ENCODE measurements at regions not wholly inside any gene's neighbourhood (a gene's known extent, or its start where the extent isn't known, plus 50 kb on each side); places are given as distances from the start of the nearest gene placed in this dataset.

- no peak for DNase-seq (ENCODE audit: low read depth in 2 of 3, low spot score in 2 of 3)
Measured at GRCh38 chr2:12223732-12224131, 477.3 kb downstream of the LPIN1 start.

DNA sequence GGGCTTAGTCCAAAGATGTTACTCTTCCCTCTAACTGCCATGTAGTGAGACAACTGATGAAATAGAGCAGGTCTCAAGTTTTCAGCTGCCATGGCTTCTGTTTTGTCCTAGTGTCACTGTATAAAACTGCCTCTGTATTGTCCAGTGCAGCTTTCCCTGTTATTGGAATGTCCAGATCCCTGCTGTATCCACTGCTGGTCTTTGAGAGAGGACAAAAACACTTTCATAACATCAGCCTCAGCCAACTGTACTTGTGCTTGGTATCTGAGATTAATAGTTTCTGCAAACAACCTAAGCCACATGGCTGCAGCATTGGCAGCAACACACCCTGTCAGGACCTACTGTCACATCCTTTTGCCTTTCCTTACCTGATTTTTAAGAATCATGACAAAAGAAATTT lies 480.2 kb downstream of the LPIN1 start:
- DNase-seq (ENCODE audit: low read depth in 2 of 3, low spot score in 2 of 3) = no peak

GRCh38 chr2:12227941-12228608 lies 481.6 kb downstream of the LPIN1 start:
- DNase-seq (ENCODE audit: low read depth in 2 of 3, low spot score in 2 of 3) = no peak

- DNase-seq (ENCODE audit: low read depth in 2 of 3, low spot score in 2 of 3) = no peak
Measured at GRCh38 chr2:12231288-12231687, 484.9 kb downstream of the LPIN1 start.

DNA sequence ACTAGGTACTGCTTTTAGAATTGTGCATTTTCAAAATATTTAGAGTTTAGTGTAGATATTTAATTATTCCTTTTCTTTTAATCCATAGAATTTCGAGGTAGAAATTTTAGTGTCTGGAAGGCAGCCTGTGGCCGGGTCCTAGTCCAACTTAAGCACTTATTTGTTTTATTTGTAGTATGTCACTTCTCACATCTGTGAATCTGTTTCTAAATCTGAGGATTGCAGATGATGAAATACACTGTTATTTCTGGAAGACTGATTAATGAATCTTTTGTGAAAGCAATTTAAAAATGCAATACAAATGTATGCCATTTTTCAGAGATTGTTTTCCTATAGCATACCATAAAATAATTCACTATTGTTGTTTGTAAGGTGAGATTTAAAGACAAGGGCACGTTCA lies 483.9 kb upstream of the TRIB2 start:
- no peak for DNase-seq (ENCODE audit: low read depth in 2 of 3, low spot score in 2 of 3)

- DNase-seq (ENCODE audit: low read depth in 2 of 3, low spot score in 2 of 3) = no peak
Measured at GRCh38 chr2:12236136-12236844, 480.4 kb upstream of the TRIB2 start.

DNA sequence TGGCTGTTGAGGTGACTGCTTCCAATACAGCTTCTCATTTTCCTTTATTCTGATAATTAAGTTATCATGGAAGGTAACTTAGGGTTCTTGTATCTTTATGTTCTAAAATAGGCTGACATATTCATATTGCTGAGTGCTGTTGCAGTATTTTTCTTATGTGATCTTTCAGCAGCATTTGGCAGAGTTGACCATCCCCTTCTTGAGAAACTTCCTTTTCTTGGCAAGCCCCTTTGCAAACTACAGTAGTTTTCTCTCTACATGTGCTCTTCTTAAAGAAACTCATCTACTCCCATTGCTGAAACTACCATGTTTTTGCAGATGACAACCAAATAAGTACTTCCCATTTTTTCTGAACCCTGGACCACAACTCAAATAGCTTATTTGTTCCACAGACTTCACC lies 476.5 kb upstream of the TRIB2 start:
- DNase-seq (ENCODE audit: low read depth in 2 of 3, low spot score in 2 of 3) = no peak

- DNase-seq (ENCODE audit: low read depth in 2 of 3, low spot score in 2 of 3) = no peak
Measured at GRCh38 chr2:12243381-12243780, 473.4 kb upstream of the TRIB2 start.

GRCh38 chr2:12244070-12244469 lies 472.7 kb upstream of the TRIB2 start:
- no peak for DNase-seq (ENCODE audit: low read depth in 2 of 3, low spot score in 2 of 3)

DNA sequence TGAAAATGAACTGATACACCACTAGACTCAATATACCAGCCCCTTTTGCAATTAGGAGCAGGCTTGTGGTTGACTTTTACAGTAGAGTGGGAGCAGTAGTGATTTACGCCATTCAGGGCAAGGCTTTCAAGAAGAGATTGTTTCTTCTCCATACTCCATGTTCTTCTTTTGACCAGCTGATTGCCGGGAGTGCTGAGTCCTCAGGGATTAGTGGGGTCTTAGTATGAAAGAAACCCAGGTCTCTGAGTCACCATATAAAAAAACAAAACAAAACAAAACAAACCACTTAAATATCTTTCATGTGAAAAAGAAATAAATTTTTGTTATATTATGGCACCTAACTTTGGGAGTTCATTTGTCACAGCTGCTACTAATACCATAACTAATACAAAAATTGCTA lies 465.6 kb upstream of the TRIB2 start:
- no peak for DNase-seq (ENCODE audit: low read depth in 2 of 3, low spot score in 2 of 3)

- DNase-seq (ENCODE audit: low read depth in 2 of 3, low spot score in 2 of 3) = no peak
Measured at GRCh38 chr2:12251749-12252148, 465.0 kb upstream of the TRIB2 start.

DNA sequence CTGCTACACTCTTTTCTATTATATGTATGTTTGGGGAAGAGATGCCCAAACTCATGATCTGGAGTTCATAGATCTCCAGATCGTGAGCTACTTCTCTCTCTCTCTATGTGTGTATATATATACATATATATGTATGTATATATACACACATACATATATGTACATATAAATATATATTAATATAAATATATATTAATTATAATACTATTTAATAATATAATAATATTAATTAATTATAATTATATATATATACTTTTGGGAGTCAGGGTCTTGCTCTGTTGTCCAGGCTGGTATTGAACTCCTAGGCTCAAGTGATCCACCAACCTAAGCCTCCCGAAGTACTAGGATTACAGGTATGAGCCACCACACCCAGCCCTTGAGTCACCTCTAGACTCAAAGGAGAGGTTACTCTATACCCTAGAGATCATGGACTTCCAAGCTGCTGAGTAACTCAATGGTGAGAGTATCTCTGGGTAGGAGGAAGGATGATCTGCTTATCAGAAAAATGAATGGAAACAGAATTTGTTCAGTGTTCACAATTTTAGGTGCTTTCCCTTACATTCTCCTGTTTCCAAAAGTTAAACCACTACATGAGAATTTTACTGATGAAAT lies 463.5 kb upstream of the TRIB2 start:
- no peak for DNase-seq (ENCODE audit: low read depth in 2 of 3, low spot score in 2 of 3)

GRCh38 chr2:12254280-12254860 lies 462.4 kb upstream of the TRIB2 start:
- no peak for DNase-seq (ENCODE audit: low read depth in 2 of 3, low spot score in 2 of 3)

DNA sequence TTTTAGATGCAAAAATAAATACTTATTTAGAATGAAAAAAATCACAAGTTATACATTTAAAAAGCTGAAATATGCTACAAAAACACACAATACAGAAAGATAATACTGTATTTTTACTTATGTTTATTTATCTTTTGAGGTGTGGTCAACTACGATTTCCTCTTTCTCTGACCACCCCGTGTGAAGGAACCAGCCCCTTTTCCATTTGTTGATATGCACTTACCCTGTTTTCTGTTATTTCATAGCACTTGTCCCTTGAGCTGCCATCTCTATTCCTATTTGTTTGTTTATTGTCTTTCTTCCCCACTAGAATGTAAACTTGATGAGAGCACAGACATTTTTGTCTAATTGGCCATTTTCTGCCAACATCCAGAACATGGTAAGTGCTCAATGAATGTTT lies 460.5 kb upstream of the TRIB2 start:
- DNase-seq (ENCODE audit: low read depth in 2 of 3, low spot score in 2 of 3) = no peak

DNA sequence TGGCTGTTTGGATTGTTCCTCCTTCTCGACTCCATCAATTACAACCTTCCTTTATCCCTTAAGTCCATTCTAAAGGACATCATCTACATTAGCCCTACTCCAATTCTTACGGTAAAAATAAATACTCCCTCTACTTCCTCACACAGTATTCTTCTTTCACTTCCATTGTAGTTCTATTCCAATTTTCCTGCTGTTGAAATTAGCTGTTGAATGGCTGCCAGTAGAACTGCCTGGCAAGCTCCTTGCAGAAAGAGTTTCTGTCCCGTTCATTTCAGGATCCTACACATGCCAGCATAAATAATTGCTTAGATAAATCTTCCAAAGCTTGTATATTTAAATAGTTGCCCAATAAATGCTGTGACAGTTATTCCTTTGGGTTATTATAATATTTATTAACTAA lies 459.3 kb upstream of the TRIB2 start:
- no peak for DNase-seq (ENCODE audit: low read depth in 2 of 3, low spot score in 2 of 3)

- DNase-seq (ENCODE audit: low read depth in 2 of 3, low spot score in 2 of 3) = no peak
Measured at GRCh38 chr2:12259493-12259892, 457.2 kb upstream of the TRIB2 start.

GRCh38 chr2:12261986-12262680 lies 454.6 kb upstream of the TRIB2 start:
- DNase-seq (ENCODE audit: low read depth in 2 of 3, low spot score in 2 of 3) = no peak

DNA sequence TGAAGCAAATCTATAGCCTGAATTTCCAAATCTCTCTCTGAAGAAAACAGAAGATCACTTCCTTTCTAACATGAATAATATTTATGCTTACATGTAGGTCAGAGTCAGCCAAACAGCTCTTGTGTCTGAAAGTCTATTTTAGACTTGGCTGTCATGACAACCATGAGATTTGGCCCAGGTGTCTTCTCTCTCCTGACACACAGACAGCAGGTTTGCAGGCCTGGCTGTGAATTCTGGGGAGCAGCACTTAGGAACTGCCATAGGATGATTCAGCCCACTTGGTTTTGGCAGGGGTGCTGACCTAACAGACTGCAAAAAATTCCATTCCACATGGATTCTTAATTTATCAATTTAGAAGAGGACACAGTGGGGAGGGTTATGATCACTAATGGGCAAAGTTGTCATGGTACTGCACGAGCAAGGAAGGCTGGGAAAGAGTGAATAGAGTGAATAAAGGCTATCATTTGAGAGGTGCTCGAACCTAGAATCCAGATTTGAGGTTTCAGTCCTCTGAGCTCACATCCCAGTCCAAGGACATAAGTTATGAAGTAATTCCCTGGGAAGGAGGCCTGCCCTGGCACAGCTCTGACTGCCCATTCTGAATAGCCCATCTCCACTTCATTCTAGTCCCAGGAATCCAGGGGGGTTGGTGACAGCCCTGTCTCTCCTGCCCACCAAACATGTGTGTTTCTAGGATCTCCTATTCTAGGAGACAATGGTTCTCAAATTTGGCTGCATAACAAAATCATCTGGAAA lies 453.9 kb upstream of the TRIB2 start:
- no peak for DNase-seq (ENCODE audit: low read depth in 2 of 3, low spot score in 2 of 3)

GRCh38 chr2:12263730-12264129 lies 453.0 kb upstream of the TRIB2 start:
- no peak for DNase-seq (ENCODE audit: low read depth in 2 of 3, low spot score in 2 of 3)

DNA sequence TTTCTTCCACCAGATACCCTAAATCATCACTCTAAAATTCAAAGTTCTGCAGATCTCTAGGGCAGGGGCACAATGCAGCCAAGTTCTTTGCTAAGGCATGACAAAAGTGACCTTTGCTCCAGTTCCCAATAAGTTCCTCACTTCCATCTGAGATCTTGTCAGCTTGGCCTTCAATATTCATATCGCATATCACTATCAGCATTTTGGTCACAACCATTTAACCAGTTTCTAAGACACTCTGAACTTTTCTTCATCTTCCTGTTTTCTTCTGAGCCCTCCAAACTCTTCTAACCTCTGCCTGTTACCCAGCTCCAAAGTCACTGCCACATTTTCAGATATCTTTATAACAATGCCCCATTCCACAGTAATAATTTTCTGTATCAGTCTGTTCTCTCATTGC lies 452.6 kb upstream of the TRIB2 start:
- no peak for DNase-seq (ENCODE audit: low read depth in 2 of 3, low spot score in 2 of 3)

- no peak for DNase-seq (ENCODE audit: low read depth in 2 of 3, low spot score in 2 of 3)
Measured at GRCh38 chr2:12265646-12266045, 451.1 kb upstream of the TRIB2 start.

Measured in hematopoietic multipotent progenitor cell (in vitro differentiated cells).